H1 (cell line): ENCODE measurements at regions not wholly inside any gene's neighbourhood (a gene's known extent, or its start where the extent isn't known, plus 50 kb on each side); places are given as distances from the start of the nearest gene placed in this dataset.

Experiments
- CTCF ChIA-PET: fragments of 300-600 bp; sonication (Branson Sonifier 250); formaldehyde crosslinking; loops from one replicate; lab custom pipeline; 2021; ENCODE audit not compliant: partially characterized antibody; lab: Charles Lee
- POLR2A ChIA-PET: fragments of 300-600 bp; sonication (Branson Sonifier 250); formaldehyde crosslinking; loops from one replicate; lab custom pipeline; 2021; ENCODE audit warnings: inconsistent platforms; ENCODE audit not compliant: partially characterized antibody; lab: Charles Lee
- DNase-seq, 2 experiments: peaks; one replicate each; pipeline versions ENCODE4 v3.0.0 to v3.0.0-alpha.2; 2010 to 2022; ENCODE audit warnings: low spot score in 2 of 2, low read depth in 1 of 2, mixed read lengths in 1 of 2
- FAIRE-seq: peaks from 2 replicates; lab custom pipeline; 2011; peaks lifted over from hg19 to GRCh38; lab: Jason Lieb, UNC
- H2AFZ ChIP-seq: 2 replicates; pipeline ENCODE4 v1.8.1; 2012; ENCODE audit warnings: low read length, inconsistent platforms
- H2AK5ac ChIP-seq: 2 replicates; pipeline ENCODE4 v1.6.1; 2013; ENCODE audit warnings: low read depth, low read length
- H2BK120ac ChIP-seq: replicated peaks from 2 replicates; pipeline ENCODE3; 2013; ENCODE audit warnings: low read depth, low read length, inconsistent platforms
- H2BK12ac ChIP-seq: 2 replicates; pipeline ENCODE4 v1.6.1; 2013; ENCODE audit warnings: low read depth, low read length
- H2BK15ac ChIP-seq: 2 replicates; pipeline ENCODE4 v1.6.1; 2013; ENCODE audit warnings: low read length
- H2BK20ac ChIP-seq: 2 replicates; pipeline ENCODE4 v1.6.1; 2013; ENCODE audit warnings: low read length
- H2BK5ac ChIP-seq: 2 replicates; pipeline ENCODE4 v1.6.1; 2013; ENCODE audit warnings: low read depth, low read length
- H3K14ac ChIP-seq: 2 replicates; pipeline ENCODE4 v1.6.1; 2013; ENCODE audit warnings: inconsistent platforms; ENCODE audit not compliant: insufficient read length
- H3K18ac ChIP-seq: 2 replicates; pipeline ENCODE4 v1.6.1; 2013; ENCODE audit warnings: low read length; ENCODE audit errors: extremely low read depth
- H3K23ac ChIP-seq: 2 replicates; pipeline ENCODE4 v1.6.1; 2013; ENCODE audit warnings: inconsistent platforms; ENCODE audit not compliant: insufficient read length
- H3K23me2 ChIP-seq: 2 replicates; pipeline ENCODE4 v1.6.1; 2013; ENCODE audit warnings: low read depth, low read length
- H3K27ac ChIP-seq: 2 replicates; pipeline ENCODE4 v1.6.1; 2011; ENCODE audit warnings: low read depth, low read length, inconsistent platforms
- H3K27me3 ChIP-seq, 4 experiments: replicated peaks in 1 of 4; 1 replicate in 1 of 4; 2 replicates in 3 of 4; pipeline versions ENCODE4 v1.6.1 to v1.8.1; 2011 to 2013; ENCODE audit warnings: low read length in 3 of 4, mild to moderate bottlenecking in 3 of 4, inconsistent platforms in 2 of 4, mixed read lengths in 2 of 4, moderate library complexity in 1 of 4; ENCODE audit not compliant: control insufficient read depth in 3 of 4, insufficient read depth in 3 of 4; ENCODE audit errors: extremely low read depth in 1 of 4
- H3K36me3 ChIP-seq, 4 experiments: 2 replicates each; pipeline versions ENCODE4 v1.6.1 to v1.8.1; 2011 to 2013; ENCODE audit warnings: mild to moderate bottlenecking in 4 of 4, low read length in 3 of 4, moderate library complexity in 2 of 4, control low read depth in 1 of 4, inconsistent platforms in 1 of 4; ENCODE audit not compliant: insufficient read depth in 4 of 4, control insufficient read depth in 2 of 4
- H3K4ac ChIP-seq: replicated peaks from 2 replicates; pipeline ENCODE3; 2013; ENCODE audit warnings: low read length, low read depth, mixed read lengths, inconsistent platforms; ENCODE audit not compliant: insufficient read length
- H3K4me1 ChIP-seq, 4 experiments: replicated peaks in 1 of 4; 1 replicate in 1 of 4; 2 replicates in 3 of 4; pipeline versions ENCODE4 v1.6.1 to v1.8.1; 2011 to 2013; ENCODE audit warnings: low read length in 3 of 4, inconsistent platforms in 2 of 4, mixed read lengths in 1 of 4; ENCODE audit not compliant: insufficient read depth in 4 of 4, control insufficient read depth in 3 of 4
- H3K4me2 ChIP-seq, 2 experiments: 2 replicates each; pipeline versions ENCODE4 v1.6.1 to v1.8.1; 2011 to 2013; ENCODE audit warnings: low read depth in 2 of 2, low read length in 2 of 2, control low read depth in 1 of 2, inconsistent platforms in 1 of 2, mild to moderate bottlenecking in 1 of 2; ENCODE audit not compliant: insufficient read depth in 1 of 2
- H3K4me3 ChIP-seq, 4 experiments: fragments of 200-600, 300-600 bp in 1 of 4; sonication (generic), shearing (Covaris generic), sonication (Bioruptor Twin) in 1 of 4; 2 replicates each; pipeline versions ENCODE4 v1.5.1 to v1.8.1; 2011 to 2016; ENCODE audit warnings: low read length in 4 of 4, low read depth in 3 of 4, control low read depth in 2 of 4, inconsistent platforms in 2 of 4, mild to moderate bottlenecking in 2 of 4, mixed read lengths in 1 of 4, moderate library complexity in 1 of 4; ENCODE audit not compliant: insufficient read depth in 2 of 4; ENCODE audit errors: extremely low read depth in 1 of 4
- H3K56ac ChIP-seq: replicated peaks from 2 replicates; pipeline ENCODE3; 2013; ENCODE audit warnings: low read depth, mild to moderate bottlenecking, mixed read lengths, low read length, inconsistent platforms; ENCODE audit not compliant: insufficient read length
- H3K79me1 ChIP-seq: 2 replicates; pipeline ENCODE4 v1.6.1; 2013; ENCODE audit warnings: low read depth, low read length, control low read depth
- H3K79me2 ChIP-seq, 2 experiments: 2 replicates each; pipeline versions ENCODE4 v1.6.1 to v1.8.1; 2012 to 2013; ENCODE audit warnings: low read length in 2 of 2, mild to moderate bottlenecking in 2 of 2, inconsistent platforms in 1 of 2; ENCODE audit not compliant: insufficient read depth in 2 of 2, control insufficient read depth in 1 of 2
- H3K9ac ChIP-seq, 4 experiments: replicated peaks in 1 of 4; 1 replicate in 1 of 4; 2 replicates in 3 of 4; pipeline versions ENCODE4 v1.6.1 to v1.8.1; 2011 to 2013; ENCODE audit warnings: low read depth in 3 of 4, low read length in 3 of 4, control low read depth in 2 of 4, mild to moderate bottlenecking in 2 of 4, moderate library complexity in 2 of 4, inconsistent platforms in 1 of 4; ENCODE audit errors: extremely low read depth in 1 of 4
- H3K9me3 ChIP-seq, 2 experiments: 2 replicates each; pipeline versions ENCODE4 v1.6.1 to v1.8.1; 2012 to 2013; ENCODE audit warnings: mild to moderate bottlenecking in 2 of 2, moderate library complexity in 2 of 2, control low read depth in 1 of 2, inconsistent platforms in 1 of 2, low read depth in 1 of 2, low read length in 1 of 2, mixed read lengths in 1 of 2; ENCODE audit not compliant: insufficient read depth in 2 of 2
- H4K20me1 ChIP-seq, 2 experiments: replicated peaks in 1 of 2; 2 replicates each; pipeline versions ENCODE3 to v1.8.1; 2011 to 2013; ENCODE audit warnings: inconsistent platforms in 2 of 2, low read length in 2 of 2, mild to moderate bottlenecking in 1 of 2; ENCODE audit not compliant: insufficient read depth in 2 of 2, control insufficient read depth in 1 of 2
- H4K5ac ChIP-seq: 2 replicates; pipeline ENCODE4 v1.6.1; 2013; ENCODE audit warnings: low read length, low read depth, mixed read lengths, inconsistent platforms; ENCODE audit not compliant: insufficient read length
- H4K8ac ChIP-seq: 2 replicates; pipeline ENCODE4 v1.8.0; 2013; ENCODE audit warnings: mild to moderate bottlenecking, moderate library complexity, low read length, inconsistent platforms; ENCODE audit not compliant: insufficient read depth; ENCODE audit errors: extremely low read depth
- H4K91ac ChIP-seq: replicated peaks from 2 replicates; pipeline ENCODE3; 2013; ENCODE audit warnings: low read length, mixed read lengths, inconsistent platforms; ENCODE audit not compliant: insufficient read length
- ASH2L ChIP-seq: fragments of 200-600, 300-600 bp; sonication (generic); IDR thresholded peaks from one replicate; pipeline ENCODE4 v1.7.1; 2017; ENCODE audit warnings: low read length
- CBX5 ChIP-seq: fragments of 300-800, 300-1000 bp; sonication (generic); IDR thresholded peaks from 2 replicates; pipeline ENCODE4 v1.7.1; 2016; ENCODE audit warnings: antibody characterized with exemption, low read length, low read depth
- CHD1 ChIP-seq: IDR thresholded peaks from 2 replicates; pipeline ENCODE4 v1.6.1; 2012; ENCODE audit warnings: low read depth, low read length, improper control_type of control experiment
- CHD2 ChIP-seq: IDR thresholded peaks from 2 replicates; pipeline ENCODE4 v1.6.1; 2012; ENCODE audit warnings: low read length, improper control_type of control experiment
- CTBP2 ChIP-seq: IDR thresholded peaks from 2 replicates; pipeline ENCODE4 v1.7.0; 2011; ENCODE audit warnings: borderline replicate concordance, mild to moderate bottlenecking, moderate library complexity, mixed read lengths, low read length; ENCODE audit not compliant: insufficient read depth, insufficient read length
- EGR1 ChIP-seq: IDR thresholded peaks from 2 replicates; pipeline ENCODE4 v1.6.1; 2011; ENCODE audit warnings: low read depth, low read length, borderline replicate concordance
- EP300 ChIP-seq, 2 experiments: IDR thresholded peaks; 1 replicate in 1 of 2; 2 replicates in 1 of 2; pipeline ENCODE4 v1.6.1; 2011 to 2012; ENCODE audit warnings: low read depth in 2 of 2, low read length in 2 of 2, mild to moderate bottlenecking in 2 of 2, borderline replicate concordance in 1 of 2, inconsistent platforms in 1 of 2, moderate library complexity in 1 of 2
- JUND ChIP-seq: IDR thresholded peaks from 2 replicates; pipeline ENCODE4 v1.6.1; 2011; ENCODE audit warnings: mild to moderate bottlenecking, improper control_type of control experiment, low read length
- KDM1A ChIP-seq: fragments of 200-600, 300-600 bp; sonication (generic); IDR thresholded peaks from 2 replicates; pipeline ENCODE4 v1.7.1; 2016; ENCODE audit warnings: mild to moderate bottlenecking, low read length, borderline replicate concordance
- PHF8 ChIP-seq: fragments of 200-600 bp; sonication (generic); conservative IDR thresholded peaks from 2 replicates; pipeline ENCODE4 v1.7.1; 2012; ENCODE audit warnings: low read depth, mild to moderate bottlenecking, inconsistent platforms, low read length, moderate library complexity
- POLR2A ChIP-seq, 2 experiments: IDR thresholded peaks; 1 replicate in 1 of 2; 2 replicates in 1 of 2; pipeline ENCODE4 v1.6.1; 2011; ENCODE audit warnings: low read depth in 2 of 2, low read length in 2 of 2, mild to moderate bottlenecking in 2 of 2; ENCODE audit errors: control extremely low read depth in 1 of 2
- RFX5 ChIP-seq: IDR thresholded peaks from 2 replicates; pipeline ENCODE4 v1.6.1; 2011; ENCODE audit warnings: low read depth, low read length, improper control_type of control experiment, borderline replicate concordance
- SP1 ChIP-seq: IDR thresholded peaks from 2 replicates; pipeline ENCODE4 v1.6.1; 2011; ENCODE audit warnings: low read depth, low read length
- SP2 ChIP-seq: IDR thresholded peaks from 2 replicates; pipeline ENCODE4 v1.6.1; 2012; ENCODE audit warnings: mild to moderate bottlenecking, low read length, inconsistent platforms
- TAF1 ChIP-seq: IDR thresholded peaks from 2 replicates; pipeline ENCODE4 v1.6.1; 2011; ENCODE audit warnings: mild to moderate bottlenecking, low read depth, low read length
- TF ChIP-seq, protein P1 (sequence below): IDR thresholded peaks from 2 replicates; pipeline ENCODE4 v1.6.1; 2011; ENCODE audit warnings: low read depth, mild to moderate bottlenecking, low read length; ENCODE audit not compliant: insufficient read depth

DNA sequence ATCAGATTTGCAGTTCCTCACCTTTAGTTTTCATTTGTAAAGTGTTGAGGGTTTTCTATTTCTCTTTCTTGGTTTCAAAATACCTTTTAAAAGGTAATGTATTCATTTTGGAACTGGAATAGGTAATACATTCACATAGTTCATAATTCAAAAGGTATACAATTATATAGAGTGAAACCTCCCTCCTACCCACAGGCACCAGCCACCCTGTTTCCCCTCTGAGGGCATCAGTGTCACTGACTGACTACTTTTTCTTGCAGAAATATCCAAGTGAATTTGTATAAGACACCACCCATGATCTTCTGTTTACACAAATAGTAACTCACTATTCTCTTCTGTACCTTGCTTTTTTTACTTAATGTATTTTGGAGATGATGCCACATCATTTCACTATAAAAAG is 139.6 kb upstream of the EGLN3 start:
- no peaks in the 10 kb centered on the region for H3K79me1 ChIP-seq
- FAIRE-seq: no peak
- TF ChIP-seq EGR1 (no peak), CTBP2 (no peak), RFX5 (no peak), SP2 (no peak), SP1 (no peak), POLR2A (IDR thresholded peaks at IDR 0.05; ENCODE audit: control extremely low read depth in 1 of 2, low read depth in 2 of 2, low read length in 2 of 2) (no peak), TAF1 (no peak), CHD2 (no peak), CHD1 (no peak), KDM1A (no peak), CBX5 (no peak), PHF8 (no peak), EP300 (IDR thresholded peaks at IDR 0.05; ENCODE audit: borderline replicate concordance in 1 of 2, low read depth in 2 of 2, low read length in 2 of 2) (no peak), ASH2L (no peak), JUND (no peak)
- TF ChIP-seq, protein P1, sequence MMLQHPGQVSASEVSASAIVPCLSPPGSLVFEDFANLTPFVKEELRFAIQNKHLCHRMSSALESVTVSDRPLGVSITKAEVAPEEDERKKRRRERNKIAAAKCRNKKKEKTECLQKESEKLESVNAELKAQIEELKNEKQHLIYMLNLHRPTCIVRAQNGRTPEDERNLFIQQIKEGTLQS: no peak

More for the DNA sequence above, 139.6 kb upstream of the EGLN3 start:
- Histone ChIP-seq H3K4me1 (no peaks in the 10 kb centered on the region; a peak in 1 of 7 replicates), H3K4me2 (no peak overlapping the region), H2BK12ac (no peak overlapping the region), H3K4me3 (no peak overlapping the region), H3K36me3 (no peaks in the 10 kb centered on the region), H2BK120ac (no peak overlapping the region), H3K14ac (no peak overlapping the region), H2BK20ac (no peak overlapping the region), H2AK5ac (no peak overlapping the region), H3K56ac (no peak overlapping the region), H3K18ac (no peak overlapping the region), H3K79me2 (no peaks in the 10 kb centered on the region), H3K27me3 (no peaks in the 10 kb centered on the region), H3K4ac (no peak overlapping the region), H2BK5ac (no peak overlapping the region), H4K20me1 (no peaks in the 10 kb centered on the region), H2BK15ac (no peak overlapping the region), H4K5ac (no peak overlapping the region), H3K9me3 (no peaks in the 10 kb centered on the region), H3K23ac (no peak overlapping the region), H2AFZ (no peak overlapping the region), H3K9ac (no peak overlapping the region), H4K91ac (no peak overlapping the region), H3K23me2 (no peaks in the 10 kb centered on the region), H4K8ac (no peak overlapping the region), H3K27ac (no peak overlapping the region)
- DNase-seq: no peak
- ChIA-PET CTCF (no interaction called here), POLR2A (no interaction called here)
